ENCODE measurements at regions not wholly inside any gene's neighbourhood (a gene's known extent, or its start where the extent isn't known, plus 50 kb on each side); places are given as distances from the start of the nearest gene placed in this dataset.

- FAIRE-seq (no peak), DNase-seq (ENCODE audit: low read depth, low spot score) (no peak)
- no peak overlapping the region for H3K9ac ChIP-seq (replicated peaks; ENCODE audit: extremely low read depth, insufficient read depth, low read length)
- no peaks in the 10 kb centered on the region for H3K36me3 ChIP-seq (ENCODE audit: control insufficient read depth in 2 of 2, extremely low read depth in 1 of 2, insufficient read depth in 2 of 2, low read length in 2 of 2)
- H3K27ac ChIP-seq (ENCODE audit: insufficient read depth, low read depth, low read length), result no peak overlapping the region
- no peaks in the 10 kb centered on the region for H3K9me3 ChIP-seq (replicated peaks; ENCODE audit: control insufficient read depth, insufficient read depth, low read length)
- no peak overlapping the region for H3K4me3 ChIP-seq (replicated peaks in 1 of 3; ENCODE audit: insufficient read depth in 1 of 3, low read depth in 1 of 3, low read length in 3 of 3)
- no peaks in the 10 kb centered on the region for H3K9me1 ChIP-seq (replicated peaks; ENCODE audit: control insufficient read depth, extremely low read depth, insufficient read depth, low read length)
- POLR2A ChIA-PET, result no interaction called here
- H4K20me1 ChIP-seq (replicated peaks; ENCODE audit: control insufficient read depth, extremely low read depth, insufficient read depth, low read length), result no peaks in the 10 kb centered on the region
- intact Hi-C loops (cut with micrococcal nuclease) (no loop called here), dilution Hi-C loops (cut with MboI; ENCODE audit: extremely low pct_ligation_motif_present, low sequenced_read_pairs) (no loop called here)
- H2AFZ ChIP-seq (ENCODE audit: low read depth, low read length), result no peak overlapping the region
- TF ChIP-seq GATA2 (IDR thresholded peaks at IDR 0.05; ENCODE audit: insufficient read depth, insufficient read length, low read depth, low read length), result no peak
- TF ChIP-seq POLR2A (IDR thresholded peaks at IDR 0.05; ENCODE audit: low read depth, low read length), result no peak
- no peak for TF ChIP-seq POLR2AphosphoS5 (IDR thresholded peaks at IDR 0.05; ENCODE audit: insufficient read depth, low read depth, low read length)
- no peak for TF ChIP-seq FOS (IDR thresholded peaks at IDR 0.05; ENCODE audit: borderline replicate concordance, insufficient read depth, low read length)
- TF ChIP-seq, protein P1, sequence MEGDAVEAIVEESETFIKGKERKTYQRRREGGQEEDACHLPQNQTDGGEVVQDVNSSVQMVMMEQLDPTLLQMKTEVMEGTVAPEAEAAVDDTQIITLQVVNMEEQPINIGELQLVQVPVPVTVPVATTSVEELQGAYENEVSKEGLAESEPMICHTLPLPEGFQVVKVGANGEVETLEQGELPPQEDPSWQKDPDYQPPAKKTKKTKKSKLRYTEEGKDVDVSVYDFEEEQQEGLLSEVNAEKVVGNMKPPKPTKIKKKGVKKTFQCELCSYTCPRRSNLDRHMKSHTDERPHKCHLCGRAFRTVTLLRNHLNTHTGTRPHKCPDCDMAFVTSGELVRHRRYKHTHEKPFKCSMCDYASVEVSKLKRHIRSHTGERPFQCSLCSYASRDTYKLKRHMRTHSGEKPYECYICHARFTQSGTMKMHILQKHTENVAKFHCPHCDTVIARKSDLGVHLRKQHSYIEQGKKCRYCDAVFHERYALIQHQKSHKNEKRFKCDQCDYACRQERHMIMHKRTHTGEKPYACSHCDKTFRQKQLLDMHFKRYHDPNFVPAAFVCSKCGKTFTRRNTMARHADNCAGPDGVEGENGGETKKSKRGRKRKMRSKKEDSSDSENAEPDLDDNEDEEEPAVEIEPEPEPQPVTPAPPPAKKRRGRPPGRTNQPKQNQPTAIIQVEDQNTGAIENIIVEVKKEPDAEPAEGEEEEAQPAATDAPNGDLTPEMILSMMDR (IDR thresholded peaks at IDR 0.05; ENCODE audit: extremely low read depth in 1 of 2, insufficient read depth in 1 of 2, low read depth in 1 of 2, low read length in 2 of 2), result no peak
- TF ChIP-seq JUN (IDR thresholded peaks at IDR 0.05; ENCODE audit: borderline replicate concordance, insufficient read depth, insufficient read length, low read depth), result no peak
- TF ChIP-seq, protein P2, sequence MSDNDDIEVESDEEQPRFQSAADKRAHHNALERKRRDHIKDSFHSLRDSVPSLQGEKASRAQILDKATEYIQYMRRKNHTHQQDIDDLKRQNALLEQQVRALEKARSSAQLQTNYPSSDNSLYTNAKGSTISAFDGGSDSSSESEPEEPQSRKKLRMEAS (IDR thresholded peaks at IDR 0.05; ENCODE audit: insufficient read depth, insufficient read length), result no peak
- TF ChIP-seq MYC (IDR thresholded peaks at IDR 0.05; ENCODE audit: low read depth, low read length), result no peak
- H3K79me2 ChIP-seq (ENCODE audit: control insufficient read depth, insufficient read depth, low read length), result no peaks in the 10 kb centered on the region
- no peak overlapping the region for H3K4me2 ChIP-seq (ENCODE audit: insufficient read depth, low read length)
- no peaks in the 10 kb centered on the region for H3K4me1 ChIP-seq (ENCODE audit: control insufficient read depth, extremely low read depth, insufficient read depth, low read length)
- no peaks in the 10 kb centered on the region for H3K27me3 ChIP-seq (ENCODE audit: control insufficient read depth in 2 of 2, insufficient read depth in 2 of 2, low read length in 2 of 2)
- BruUV-seq (replicated peaks), result no TSS peak
- CTCF ChIA-PET, result no interaction called here
Measured at GRCh38 chr2:156136566-156136965, 196.0 kb downstream of the NR4A2 start.
